GM18867 (cell line): ENCODE measurements at regions not wholly inside any gene's neighbourhood (a gene's known extent, or its start where the extent isn't known, plus 50 kb on each side); places are given as distances from the start of the nearest gene placed in this dataset.

Experiments used
- ATAC-seq: cut with Tn5 transposase; IDR thresholded peaks from one replicate; pipeline ENCODE4 v1.9.1; 2021; ENCODE audit warnings: mild to moderate bottlenecking, moderate library complexity; ENCODE audit not compliant: unreplicated experiment

DNA sequence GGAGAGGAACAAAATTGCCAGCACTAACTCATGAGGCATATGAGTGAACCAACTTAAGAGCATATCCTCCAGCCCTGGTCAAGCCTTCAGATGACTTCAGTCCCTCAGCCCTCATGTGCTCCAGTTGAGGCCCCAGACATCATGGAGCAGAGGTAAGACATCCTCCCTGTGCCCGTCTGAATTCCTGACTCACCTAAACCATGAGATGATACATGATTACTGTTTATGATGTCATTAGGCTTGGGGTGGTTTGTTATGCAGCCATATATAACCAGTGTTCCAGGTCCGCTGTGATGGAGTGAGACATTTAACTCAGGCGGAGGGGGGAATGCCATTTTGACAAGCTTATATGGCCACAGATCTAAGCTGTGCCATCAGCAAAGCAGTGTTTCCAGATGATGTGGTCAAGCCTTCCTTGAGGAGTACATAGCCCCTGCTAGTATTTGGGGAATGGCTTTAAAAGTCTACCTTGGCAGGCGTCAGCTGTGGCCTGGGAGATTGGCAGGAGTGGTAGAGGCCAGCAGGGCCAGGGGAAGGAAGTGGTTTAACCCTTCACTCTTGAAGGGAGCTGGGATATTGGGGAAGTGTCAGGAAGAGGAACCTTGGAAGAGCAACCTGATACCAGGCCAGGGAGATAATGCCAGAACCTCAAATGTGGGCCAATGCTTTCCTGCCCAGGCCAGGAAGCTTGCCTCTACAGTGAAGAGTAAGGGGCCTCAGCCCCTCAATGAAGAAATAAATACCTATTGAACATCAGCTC, 343.0 kb upstream of the PODXL start:
- ATAC-seq, result no peak

DNA sequence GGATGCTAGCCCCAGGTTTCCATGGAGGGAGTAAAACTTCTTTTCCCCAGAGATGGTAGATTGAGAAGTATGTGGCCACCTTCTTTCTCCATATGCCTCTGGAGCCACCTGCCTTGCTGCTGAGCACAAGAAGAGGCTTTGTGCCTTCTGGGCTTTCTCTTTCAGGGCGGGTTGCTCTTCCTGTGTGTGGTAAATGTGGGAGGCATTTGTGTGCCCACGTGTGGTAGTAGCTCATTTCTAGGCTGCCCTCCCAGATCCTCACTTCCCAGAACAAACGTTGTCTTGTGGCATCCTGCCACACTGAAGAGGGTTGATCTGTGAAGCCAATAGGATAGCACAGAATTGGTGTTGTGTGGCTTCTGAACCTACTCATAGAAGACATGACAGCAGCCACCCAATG, 342.0 kb upstream of the PODXL start:
- ATAC-seq, result no peak

DNA sequence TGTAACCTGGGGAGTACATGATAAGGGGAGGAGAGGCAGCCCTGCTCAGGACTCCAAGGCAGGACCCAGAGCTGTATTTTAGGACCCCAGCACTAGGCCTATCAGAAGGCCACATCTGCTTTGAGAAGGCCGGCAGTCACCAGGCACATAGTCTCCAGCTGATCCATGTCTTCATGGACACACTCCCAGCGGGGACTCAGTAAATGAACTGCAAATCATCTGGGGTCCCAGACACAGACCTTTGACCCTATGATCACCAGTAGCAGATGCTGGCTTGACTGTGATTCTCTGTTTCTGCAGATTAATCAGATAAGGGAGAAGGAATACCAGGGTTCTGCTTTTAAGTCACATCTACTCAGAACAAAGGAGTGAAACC, 341.4 kb upstream of the PODXL start:
- no peak for ATAC-seq

DNA sequence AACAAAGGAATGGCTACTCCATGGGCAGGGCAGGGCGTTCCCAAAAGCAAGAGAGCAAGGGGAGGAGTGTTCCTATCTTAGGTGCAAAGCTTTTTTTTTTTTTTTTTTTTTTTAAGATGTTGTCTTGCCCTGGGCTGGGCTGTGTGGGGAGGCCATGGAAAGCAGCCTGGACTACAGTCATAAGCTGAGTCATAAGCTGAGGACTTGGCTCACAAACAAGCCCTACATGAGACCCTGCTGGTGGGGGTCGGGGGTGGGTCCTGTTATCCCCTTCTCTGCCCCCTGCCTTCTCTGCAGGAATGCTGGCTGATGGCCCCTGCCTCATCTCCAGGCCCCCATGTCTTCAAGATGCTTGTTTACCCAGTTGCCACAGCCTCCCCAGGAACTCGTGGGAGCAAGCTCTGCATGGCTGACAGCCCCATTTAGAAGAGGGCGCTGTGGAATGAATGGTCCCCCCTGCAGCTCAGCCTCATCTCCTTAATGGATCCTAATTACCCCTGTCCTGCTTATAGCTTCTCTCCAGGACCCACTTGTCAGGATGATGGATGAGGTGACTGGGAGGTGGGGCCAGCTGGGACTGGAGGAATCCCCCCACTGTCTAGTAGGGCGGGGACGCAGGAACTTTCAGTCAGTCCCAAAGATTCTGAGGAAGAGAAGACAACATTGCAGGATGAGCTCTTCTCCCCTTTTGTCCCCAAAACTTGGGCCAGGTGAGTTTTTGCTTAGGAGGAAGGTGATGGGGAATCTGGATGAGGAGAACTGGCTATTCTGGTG, 340.8 kb upstream of the PODXL start:
- no peak for ATAC-seq

DNA sequence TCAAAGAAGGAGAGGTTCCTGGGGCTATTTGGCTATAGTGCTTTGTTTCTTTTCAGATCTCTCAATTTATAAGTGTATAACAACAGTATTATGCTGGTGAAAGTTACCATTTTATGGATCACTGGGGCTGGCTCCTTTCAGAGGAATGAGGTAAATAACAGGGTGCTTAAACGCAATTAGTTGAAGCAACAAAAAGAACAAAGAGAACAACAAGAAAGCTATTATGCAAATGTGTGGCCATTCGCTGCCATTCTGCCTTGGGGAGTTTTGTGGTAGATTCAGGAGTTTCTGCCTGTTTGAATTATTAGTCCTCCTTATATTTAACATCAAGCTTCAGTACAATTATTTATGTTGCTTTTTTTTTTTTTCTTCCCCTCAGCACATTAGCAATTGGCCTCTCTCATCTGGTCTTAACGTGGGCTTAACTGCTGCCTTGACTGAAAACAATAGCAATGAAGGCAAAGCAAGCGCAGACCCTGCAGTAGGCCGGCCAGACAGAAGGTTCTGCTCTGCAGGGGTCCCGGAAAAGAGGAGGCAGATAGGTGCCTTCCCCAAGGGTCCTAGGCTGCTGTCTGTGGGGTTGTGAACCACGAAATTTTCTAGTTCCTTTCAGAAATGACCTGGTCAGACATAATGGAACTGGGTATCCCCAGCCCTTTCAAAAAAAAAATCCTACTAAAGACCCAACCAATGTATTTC, 339.9 kb upstream of the PODXL start:
- ATAC-seq, result no peak

DNA sequence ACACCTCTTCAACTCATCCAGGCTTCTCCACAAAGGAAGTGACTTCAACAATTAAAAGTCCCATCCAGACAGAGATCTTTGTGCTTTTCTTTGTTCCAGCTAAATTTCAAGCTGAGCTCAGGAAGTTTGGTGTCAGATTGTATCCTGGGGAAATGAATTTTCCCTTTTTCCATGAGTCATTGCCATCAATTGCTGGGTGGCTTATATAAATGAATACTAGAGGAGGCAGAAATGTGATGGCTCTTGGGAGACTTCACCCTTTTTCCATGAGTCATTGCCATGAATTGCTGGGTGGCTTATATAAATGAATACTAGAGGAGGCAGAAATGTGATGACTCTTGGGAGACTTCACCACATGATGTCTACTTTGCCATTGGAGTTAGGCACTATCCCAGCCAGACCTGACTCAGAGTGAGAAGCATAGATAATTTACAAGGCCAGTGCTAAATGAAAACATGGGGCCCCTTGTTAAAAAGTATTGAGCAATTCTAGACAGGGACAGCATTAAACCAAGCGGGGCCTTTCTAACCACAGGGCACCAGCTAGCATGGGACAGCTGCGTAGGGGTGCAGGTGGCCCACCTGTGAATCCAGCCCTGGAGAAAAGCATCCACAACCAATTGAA, 339.2 kb upstream of the PODXL start:
- no peak for ATAC-seq

DNA sequence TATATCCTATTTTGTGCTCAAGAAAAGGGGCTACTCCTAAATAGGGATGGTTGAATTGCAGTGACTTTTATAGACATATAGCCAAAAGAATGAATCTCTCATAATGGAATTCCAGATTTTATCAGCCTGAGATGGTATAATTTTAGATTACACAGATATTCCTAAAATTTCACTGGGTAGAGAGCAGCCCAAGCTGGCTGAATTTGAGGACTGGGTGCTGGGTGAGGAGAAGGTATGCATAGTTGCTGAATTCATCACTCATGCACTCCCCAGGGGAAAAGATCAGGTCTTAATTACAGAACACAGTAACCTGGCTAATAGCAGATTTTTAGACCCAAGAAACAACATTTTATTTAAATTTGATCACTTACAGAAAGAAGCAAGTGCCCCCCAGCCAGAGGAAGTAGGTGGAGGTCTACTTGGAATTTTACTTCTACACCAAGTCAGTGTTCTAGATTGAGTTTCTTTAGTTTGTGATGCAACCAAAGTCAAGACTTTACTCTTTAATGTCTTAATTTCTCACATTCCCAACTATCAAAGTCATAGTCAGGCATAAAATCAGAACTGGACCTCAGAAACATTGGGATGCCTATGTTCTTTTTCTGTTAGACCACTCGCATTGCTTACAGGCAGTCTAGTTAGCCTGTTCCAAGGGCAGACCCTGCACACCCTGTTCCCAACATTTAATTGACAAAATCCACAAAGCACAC, 337.4 kb upstream of the PODXL start:
- no peak for ATAC-seq

DNA sequence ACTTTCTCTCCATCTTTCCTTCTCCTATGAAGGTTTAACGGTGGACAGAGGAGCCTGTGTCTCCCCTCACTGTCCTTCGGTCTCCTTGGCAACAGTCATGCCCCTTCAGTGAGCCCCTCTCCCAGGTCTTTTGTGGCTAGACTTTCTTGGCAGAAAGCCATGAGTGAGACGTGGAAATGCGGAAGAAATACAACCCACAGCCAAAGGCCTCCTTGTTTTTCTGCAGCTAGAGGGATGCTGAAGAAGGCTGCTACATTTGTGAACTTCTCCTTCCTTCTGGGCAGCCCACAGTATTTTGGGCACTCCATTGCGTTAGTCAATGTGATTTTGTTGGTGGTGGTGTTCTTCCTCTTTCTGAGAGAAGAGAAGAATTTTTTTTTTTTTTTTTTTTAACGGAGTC, 333.7 kb upstream of the PODXL start:
- no peak for ATAC-seq

DNA sequence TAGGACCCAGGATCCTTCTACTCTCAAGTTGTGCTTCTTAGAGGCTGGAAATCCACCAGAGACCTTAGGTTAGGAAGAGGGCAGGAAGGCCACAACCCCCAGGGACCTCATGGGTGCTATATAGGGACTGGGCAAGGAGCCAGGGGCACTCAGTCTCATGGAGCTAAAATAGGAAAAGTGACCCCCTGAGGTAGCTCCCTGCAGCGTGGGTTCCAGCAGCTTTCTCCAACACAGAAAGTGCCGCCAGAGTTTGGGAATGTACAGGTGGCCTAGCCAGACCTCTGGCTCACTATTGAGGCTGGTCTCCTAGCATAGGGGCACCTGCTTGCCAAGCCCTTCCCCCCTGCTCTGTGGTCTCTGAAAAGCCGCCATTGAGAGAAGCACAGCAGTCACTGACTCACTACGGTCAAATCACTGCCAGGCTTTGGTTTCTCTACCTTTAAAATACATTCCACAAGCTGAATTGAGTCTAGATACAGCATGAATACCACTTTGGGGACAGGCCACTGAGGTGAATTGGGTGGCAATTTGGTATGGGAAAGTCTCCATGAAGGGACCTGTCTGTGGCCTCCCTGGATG, 333.2 kb upstream of the PODXL start:
- no peak for ATAC-seq

DNA sequence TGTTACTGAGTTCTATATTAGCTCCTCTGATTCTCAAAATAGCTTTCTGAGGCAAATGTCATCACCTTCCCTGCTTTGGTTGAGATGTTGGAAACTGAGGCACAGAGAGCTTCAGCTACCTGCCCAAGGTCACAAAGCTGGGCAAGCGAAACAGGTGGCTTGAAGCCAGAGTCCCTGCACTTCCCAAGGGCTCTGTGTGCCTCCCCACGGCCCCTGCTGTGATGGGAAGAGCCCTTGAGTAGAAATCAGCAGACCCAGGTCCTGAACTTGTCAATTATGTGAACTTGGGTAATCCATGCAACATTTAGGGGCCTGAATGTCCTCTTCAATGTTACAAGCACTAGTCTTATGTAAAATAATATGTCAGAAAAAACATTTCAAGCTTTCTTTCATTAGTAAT, 327.3 kb upstream of the PODXL start:
- ATAC-seq, result no peak

DNA sequence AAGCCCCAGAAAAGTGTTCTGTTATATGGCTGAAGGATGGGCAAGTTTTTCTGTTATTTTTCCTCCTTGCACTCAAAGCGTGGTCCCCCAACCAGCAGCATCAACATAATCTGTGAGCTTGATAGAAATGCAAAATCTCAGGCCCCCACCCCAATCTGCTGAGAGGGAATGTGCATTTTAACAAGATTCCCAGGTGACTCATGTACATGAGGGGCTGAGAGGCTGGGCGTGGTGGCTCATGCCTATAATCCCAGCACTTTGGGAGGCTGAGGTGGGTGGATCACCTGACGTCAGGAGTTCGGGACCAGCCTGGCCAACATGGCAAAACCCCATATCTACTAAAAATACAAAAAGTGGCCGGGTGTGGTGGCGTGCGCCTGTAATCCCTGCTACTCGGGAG, 326.8 kb upstream of the PODXL start:
- ATAC-seq, result no peak

DNA sequence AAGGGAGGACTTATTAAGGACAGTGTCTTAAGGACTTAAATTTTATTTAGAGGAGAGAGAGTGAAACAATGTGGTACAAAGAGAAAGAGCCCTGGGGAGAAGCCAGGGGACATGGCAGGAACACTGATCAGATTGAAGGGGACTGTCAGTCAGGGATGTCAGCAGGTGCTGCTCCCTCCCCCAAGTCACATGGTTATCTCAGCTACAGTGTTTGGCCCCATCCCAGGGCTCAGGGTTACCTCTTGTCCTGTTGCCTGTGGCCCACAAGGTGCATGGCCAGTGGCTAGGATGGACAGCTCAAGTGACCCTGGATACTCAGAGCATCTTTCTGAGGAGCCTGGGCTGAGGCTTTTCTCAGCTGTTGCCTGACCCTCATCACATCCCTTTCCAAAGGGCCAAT, 325.9 kb upstream of the PODXL start:
- no peak for ATAC-seq

DNA sequence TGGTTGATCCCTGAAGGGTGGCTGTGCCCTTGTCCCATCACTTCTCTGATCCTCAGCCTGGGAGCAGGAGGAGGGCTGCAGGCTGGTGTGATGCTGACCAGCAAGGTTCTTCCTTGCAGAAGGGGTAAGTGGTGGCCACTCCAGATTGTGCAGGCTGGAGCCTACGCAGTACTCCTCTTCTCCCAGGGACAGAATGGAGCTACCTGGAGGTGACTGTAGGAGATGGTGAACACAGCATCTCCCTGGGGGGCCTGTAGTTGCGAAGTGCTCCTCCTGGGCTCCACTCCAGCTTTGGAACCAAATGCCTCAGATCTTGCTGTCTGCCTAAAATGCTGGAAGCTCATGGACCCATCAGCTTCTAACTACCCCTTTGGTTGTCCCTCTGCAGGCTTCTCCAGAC, 323.6 kb upstream of the PODXL start:
- ATAC-seq, result no peak

DNA sequence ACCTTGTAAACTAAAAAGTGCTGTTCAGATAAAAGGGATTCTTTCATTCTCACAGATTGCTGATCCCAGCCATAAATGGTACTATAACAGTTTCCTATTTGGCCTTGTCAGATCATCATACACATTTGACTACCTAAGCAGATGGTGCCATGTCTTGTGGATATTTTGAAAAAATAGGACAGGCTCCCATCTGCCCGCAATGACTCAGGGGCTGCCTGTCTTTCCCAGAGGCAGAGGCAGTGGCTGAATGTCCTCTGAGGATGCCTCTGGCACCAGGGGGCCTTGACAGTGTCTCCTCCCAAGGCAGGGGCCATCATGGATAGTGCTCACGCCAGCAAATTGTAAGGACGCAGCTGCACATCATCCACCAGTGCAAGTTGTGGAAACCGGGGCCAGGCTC, 323.0 kb upstream of the PODXL start:
- no peak for ATAC-seq

DNA sequence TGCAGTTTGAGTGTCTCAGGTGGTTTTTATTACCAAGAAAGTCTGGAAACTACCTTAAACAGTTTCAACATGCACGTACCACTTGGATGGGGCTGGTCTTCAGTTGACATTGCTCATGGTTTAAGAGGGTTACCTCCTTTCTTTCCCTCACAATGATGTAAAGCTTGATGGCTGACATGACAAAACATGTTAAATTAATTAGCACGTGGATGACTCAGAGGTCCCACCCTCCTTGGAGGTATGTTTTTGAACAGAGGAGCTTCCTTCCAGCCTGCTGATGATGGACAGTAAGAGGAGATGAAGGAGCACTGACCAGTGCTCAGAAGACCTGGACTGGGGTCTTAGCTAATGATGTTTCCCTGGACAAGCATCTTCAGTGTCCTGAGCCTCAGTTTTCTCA, 322.3 kb upstream of the PODXL start:
- no peak for ATAC-seq

DNA sequence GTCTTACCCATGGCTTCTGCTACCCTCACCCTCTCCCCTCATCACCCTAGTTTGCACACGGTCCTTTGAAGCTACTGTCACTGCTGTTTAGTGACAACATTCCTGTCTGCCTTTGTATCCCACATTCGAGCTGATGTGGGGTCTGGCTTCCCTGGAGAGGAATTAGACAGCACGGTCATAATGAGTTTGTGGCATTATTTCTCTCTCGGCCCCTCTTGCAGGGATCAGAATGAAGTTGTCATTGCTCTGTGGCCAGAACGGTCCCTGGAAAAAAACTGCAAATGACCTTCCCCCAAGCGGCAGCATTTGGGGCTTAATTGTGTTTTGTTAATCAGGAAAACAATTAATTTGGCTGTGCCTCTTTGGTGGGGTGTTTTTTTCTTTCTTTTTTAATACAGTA, 317.2 kb upstream of the PODXL start:
- ATAC-seq, result no peak

DNA sequence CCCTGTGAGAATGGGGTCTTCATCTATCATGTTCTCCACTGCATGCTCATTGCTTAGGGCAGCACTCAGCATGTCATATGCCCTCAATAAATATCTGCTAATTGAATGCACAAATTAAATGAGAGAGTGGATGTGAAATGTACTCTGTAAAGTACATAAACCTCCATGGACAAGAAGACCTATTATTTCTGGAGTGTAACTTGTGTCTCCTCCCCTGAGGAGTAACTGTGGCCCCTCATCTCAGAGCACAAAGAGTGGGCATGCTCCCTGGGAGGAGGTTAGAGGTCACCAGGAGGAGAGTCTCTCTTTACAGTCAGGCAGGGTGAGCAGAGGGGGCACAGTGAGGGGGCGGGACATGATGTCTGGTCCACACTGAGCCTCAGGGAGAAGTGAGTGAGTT, 313.6 kb upstream of the PODXL start:
- ATAC-seq, result no peak

DNA sequence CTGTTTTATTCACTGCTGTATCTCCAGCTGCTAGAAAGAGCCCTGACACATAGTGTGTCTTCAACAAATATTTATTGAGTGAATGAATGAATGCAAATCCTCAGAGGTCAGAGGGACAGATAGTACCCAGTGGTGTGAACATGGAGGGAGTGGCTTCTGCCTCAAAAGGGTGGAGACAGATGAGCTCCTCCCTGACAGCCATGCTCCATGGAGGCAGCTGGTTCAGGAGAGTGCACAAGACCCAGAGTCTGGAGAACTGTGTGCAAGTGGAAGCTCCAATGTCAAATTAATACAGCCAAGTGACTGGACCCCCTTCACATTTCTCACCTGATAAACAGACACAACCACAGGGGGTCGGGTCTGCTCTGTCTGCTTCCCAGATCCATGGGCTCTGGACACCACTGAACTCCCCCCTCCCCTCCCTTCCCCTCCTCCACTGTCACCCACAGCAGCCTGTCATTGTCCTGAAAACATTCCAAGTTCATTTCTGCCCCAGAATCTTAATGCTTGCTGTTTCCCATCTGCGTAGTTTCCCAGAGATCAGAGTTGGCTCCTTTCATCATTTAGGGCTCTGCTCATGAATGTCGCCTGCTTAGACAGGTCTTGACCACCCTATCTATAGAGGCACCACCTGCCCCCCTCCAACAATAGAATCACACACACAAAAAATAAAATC, 312.9 kb upstream of the PODXL start:
- no peak for ATAC-seq

DNA sequence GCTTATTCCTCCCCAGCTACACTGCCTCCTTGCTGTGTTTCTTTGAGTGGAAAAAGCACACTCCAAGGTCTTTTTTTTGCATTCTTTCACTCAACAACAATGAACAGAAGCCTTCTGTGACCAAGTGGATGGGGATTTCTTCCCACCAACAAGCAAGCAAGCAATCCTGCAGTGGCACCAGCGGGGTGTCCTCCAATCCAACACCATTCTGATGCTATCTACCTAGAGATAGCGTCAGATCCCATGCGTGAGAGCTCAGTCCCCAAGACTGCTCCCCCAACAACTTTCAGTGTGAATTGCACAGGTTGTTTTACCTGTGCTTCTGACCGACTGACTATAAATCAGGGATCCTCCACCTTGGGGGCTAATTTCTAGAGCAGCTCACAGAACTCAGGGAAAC, 311.0 kb upstream of the PODXL start:
- ATAC-seq, result no peak

DNA sequence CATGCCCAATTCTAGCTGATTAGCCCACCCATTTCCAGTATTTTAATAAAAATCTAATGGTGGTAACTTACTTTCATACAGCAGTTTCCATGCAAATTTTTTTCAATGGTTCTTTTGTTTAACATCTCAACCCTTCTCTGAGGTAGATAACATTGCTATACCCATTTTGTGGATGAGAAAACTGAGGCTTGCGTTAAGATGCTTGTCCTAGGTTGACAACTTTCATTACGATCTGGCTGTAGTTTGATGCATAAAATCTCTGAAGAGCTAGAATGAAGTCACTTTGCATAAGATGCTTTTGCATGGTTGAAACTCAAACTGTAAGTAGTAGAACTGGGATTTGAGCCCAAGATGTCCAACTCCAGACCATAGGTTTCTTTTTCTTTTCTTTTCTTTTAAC, 309.5 kb upstream of the PODXL start:
- ATAC-seq, result no peak
